HEK293T (cell line): ENCODE measurements at regions not wholly inside any gene's neighbourhood (a gene's known extent, or its start where the extent isn't known, plus 50 kb on each side); places are given as distances from the start of the nearest gene placed in this dataset.
"Not testable (repeated sequence)": the region's sequence is repeated elsewhere in the genome, so short reads cannot be mapped to it uniquely, and the experiment has no call there.

Source experiments
- CTCF ChIA-PET: fragments of 350-600 bp; formaldehyde crosslinking; extraction: SDS; loops from one replicate; lab custom pipeline; 2021; ENCODE audit warnings: antibody characterized with exemption, inconsistent platforms; lab: Yijun Ruan, JAX
- POLR2A ChIA-PET: fragments of 350-600 bp; formaldehyde crosslinking; extraction: SDS; loops from one replicate; lab custom pipeline; 2020; ENCODE audit warnings: antibody characterized with exemption, inconsistent platforms; lab: Yijun Ruan, JAX
- DNase-seq: peaks from one replicate; pipeline ENCODE4 v3.0.0; 2012; ENCODE audit warnings: mixed read lengths; ENCODE audit errors: extremely low spot score
- ARNT ChIP-seq: fragments of 450-650 bp; IDR thresholded peaks from 2 replicates; pipeline ENCODE4 v1.6.1; 2017; ENCODE audit warnings: mild to moderate bottlenecking
- BHLHE40 ChIP-seq: fragments of 450-650 bp; IDR thresholded peaks from 2 replicates; pipeline ENCODE4 v1.6.1; 2016; ENCODE audit warnings: mild to moderate bottlenecking, moderate library complexity, borderline replicate concordance
- CTBP1 ChIP-seq: fragments of 450-650 bp; IDR thresholded peaks from 2 replicates; pipeline ENCODE4 v1.6.1; 2016; ENCODE audit warnings: borderline replicate concordance
- ELF4 ChIP-seq: fragments of 450-650 bp; IDR thresholded peaks from 2 replicates; pipeline ENCODE4 v1.6.1; 2017; ENCODE audit warnings: antibody characterized with exemption
- FOXA1 ChIP-seq: fragments of 450-650 bp; IDR thresholded peaks from 2 replicates; pipeline ENCODE4 v1.6.1; 2016; ENCODE audit warnings: mild to moderate bottlenecking
- FOXK2 ChIP-seq: fragments of 450-650 bp; IDR thresholded peaks from 2 replicates; pipeline ENCODE4 v1.6.1; 2016; ENCODE audit warnings: mild to moderate bottlenecking
- FOXM1 ChIP-seq: fragments of 450-650 bp; IDR thresholded peaks from 2 replicates; pipeline ENCODE4 v1.6.1; 2017; ENCODE audit warnings: mild to moderate bottlenecking, borderline replicate concordance
- HDGF ChIP-seq: fragments of 450-650 bp; IDR thresholded peaks from 2 replicates; pipeline ENCODE4 v1.6.1; 2017; ENCODE audit warnings: antibody characterized with exemption, borderline replicate concordance
- L3MBTL2 ChIP-seq: fragments of 450-650 bp; conservative IDR thresholded peaks from 2 replicates; pipeline ENCODE4 v1.6.1; 2016; ENCODE audit warnings: mild to moderate bottlenecking
- LEF1 ChIP-seq: fragments of 450-650 bp; IDR thresholded peaks from 2 replicates; pipeline ENCODE4 v1.6.1; 2017; ENCODE audit warnings: mild to moderate bottlenecking, borderline replicate concordance
- NFRKB ChIP-seq: fragments of 450-650 bp; IDR thresholded peaks from 2 replicates; pipeline ENCODE4 v1.6.1; 2016; ENCODE audit warnings: mild to moderate bottlenecking, moderate library complexity
- PKNOX1 ChIP-seq: fragments of 450-650 bp; IDR thresholded peaks from 2 replicates; pipeline ENCODE4 v1.6.1; 2016
- SP1 ChIP-seq: fragments of 450-650 bp; IDR thresholded peaks from 2 replicates; pipeline ENCODE4 v1.6.1; 2017
- SUZ12 ChIP-seq: fragments of 450-650 bp; IDR thresholded peaks from 2 replicates; pipeline ENCODE4 v1.6.1; 2016; ENCODE audit warnings: mild to moderate bottlenecking
- TARDBP ChIP-seq: fragments of 450-650 bp; IDR thresholded peaks from 2 replicates; pipeline ENCODE4 v1.6.1; 2016
- ZNF384 ChIP-seq: fragments of 450-650 bp; IDR thresholded peaks from 2 replicates; pipeline ENCODE4 v1.6.1; 2016

DNA sequence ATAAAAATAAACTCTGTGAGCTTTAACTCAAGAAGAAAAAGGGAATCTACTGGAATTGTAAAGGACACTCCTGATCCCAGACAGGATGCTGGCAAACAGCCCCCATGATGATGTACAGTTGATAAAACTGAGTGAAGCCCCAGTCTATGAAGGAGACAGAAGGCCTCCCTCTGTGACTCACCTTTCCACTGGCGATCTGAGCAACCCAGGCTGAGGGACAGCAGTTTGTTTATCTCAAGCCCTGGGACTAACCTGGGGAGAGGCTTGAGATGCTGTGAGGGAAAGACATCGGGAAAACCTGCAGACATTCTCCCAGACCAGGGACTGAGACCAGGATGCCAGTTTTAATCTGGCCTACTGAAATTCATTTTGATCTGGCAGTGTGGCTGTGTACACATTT is 104.5 kb upstream of the CDH2 start:
- ChIA-PET POLR2A (no interaction called here), CTCF (no interaction called here)
- TF ChIP-seq ARNT (no peak), ELF4 (no peak), FOXK2 (no peak), SP1 (no peak), CTBP1 (no peak), TARDBP (no peak), SUZ12 (no peak), HDGF (no peak), FOXA1 (no peak), NFRKB (no peak)
- DNase-seq, result no peak

DNA sequence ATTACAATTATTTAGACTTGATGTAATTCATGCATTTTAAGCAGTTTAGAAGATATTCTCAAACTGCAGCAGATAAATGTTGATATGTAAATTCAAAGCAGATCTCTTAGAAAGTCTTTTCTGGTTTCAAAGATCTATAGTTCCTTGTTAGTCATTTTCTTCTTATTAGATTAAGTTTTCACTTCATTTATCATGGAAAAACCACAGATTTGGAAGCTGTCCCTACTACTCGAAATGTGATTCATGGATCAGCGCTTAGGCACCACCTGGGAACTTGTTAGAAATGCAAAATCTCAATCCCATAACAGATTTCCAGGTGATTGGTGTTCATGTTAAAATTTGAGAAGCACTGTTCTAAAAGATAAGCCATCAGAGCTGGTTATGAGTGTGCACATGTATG is 92.8 kb upstream of the CDH2 start:
- TF ChIP-seq ZNF384, result no peak
- ChIA-PET CTCF (no interaction called here), POLR2A (no interaction called here)
- no peak for DNase-seq

DNA sequence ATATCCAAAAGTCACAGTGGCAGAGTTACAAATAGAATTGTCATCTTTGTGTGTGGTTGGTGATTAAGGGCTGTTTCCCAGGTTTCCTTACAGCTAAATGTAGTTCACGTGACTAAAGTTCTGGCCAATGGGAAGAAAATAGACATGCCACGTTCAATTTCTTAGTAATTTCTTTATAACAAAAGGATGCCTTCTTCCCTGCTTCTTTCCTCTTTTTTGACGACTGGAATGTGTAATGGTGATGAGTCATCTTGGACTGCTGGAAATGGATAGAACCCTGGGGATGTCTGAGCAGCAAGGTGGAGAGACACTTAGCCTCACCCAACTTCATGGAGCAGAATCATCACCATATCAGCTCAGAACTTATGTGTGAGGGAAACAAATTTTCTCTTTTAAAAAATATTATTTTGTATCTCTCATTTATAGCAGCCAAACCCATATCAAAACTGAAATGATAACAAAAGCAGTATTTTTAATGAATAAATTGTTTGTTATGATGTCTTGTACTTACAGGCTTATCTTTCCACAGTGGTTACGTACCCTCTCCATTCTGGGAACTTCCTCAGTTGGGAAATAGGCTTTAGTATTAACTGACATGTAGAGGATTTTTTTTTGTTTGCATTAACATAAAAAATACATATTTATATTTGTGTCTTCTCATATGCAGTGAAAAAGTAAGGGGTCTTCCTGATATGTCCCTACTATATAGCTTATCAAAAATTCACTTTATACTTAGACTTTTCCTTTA is 91.1 kb upstream of the CDH2 start:
- TF ChIP-seq CTBP1, result no peak
- no peak for TF ChIP-seq TARDBP
- no peak for TF ChIP-seq BHLHE40
- TF ChIP-seq FOXM1, result no peak
- TF ChIP-seq HDGF, result no peak
- no peak for TF ChIP-seq SUZ12
- no peak for TF ChIP-seq NFRKB
- TF ChIP-seq SP1, result no peak
- ChIA-PET CTCF (no interaction called here), POLR2A (no interaction called here)
- DNase-seq, result no peak

DNA sequence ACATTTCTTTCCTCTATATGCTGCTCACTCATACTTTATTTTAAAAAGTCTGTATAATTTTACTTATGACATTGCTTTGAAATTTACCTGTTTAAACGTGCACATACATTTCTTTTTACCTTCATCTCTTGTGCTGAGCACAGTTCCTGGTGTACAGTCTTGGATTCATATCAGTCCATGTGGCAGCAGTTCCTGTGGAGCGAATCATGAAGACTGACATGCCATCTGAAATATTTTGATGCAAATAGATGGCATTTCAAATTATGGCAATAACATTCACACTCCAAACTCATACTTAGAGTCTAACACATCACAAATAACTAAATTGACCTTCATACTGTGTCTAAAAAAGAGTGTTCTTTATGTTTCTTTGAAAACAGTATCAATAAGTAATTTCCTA is 90.3 kb upstream of the CDH2 start:
- DNase-seq, result no peak
- CTCF ChIA-PET, result no interaction called here
- TF ChIP-seq FOXK2 (no peak), BHLHE40 (no peak), ARNT (no peak), PKNOX1 (no peak), LEF1 (no peak), SP1 (no peak), L3MBTL2 (no peak), ELF4 (no peak), NFRKB (no peak), FOXA1 (no peak)
- POLR2A ChIA-PET, result no interaction called here

DNA sequence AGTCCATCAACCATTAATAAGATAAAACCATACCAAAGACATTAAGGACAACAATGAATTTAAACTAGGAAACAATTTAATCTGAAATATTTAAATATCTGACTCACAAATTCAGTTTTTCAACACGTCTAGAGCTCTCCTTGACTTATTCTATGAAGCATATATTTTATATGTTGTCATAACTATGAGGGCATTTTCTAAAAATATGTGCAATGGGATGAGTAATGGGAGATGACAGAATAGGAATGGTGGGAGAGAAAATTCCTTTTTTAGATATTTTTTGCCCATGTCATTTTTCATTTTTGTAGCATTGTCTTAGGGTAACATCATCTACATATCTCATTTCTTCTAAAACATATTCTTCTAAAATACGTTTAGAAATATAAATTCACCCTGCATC is 79.2 kb upstream of the CDH2 start:
- ChIA-PET POLR2A (no interaction called here), CTCF (interaction anchor here (0.6 to 0.7 kb wide), 2 partner anchors 18 to 531 kb away, joined by 3 read pairs; no protein-coding TSS in a partner anchor)
- TF ChIP-seq FOXK2 (no peak), SUZ12 (no peak), CTBP1 (no peak), FOXM1 (no peak), BHLHE40 (no peak), TARDBP (no peak), ARNT (no peak), L3MBTL2 (no peak), NFRKB (no peak), ZNF384 (no peak), FOXA1 (no peak), ELF4 (no peak), LEF1 (no peak), PKNOX1 (no peak), HDGF (no peak), SP1 (no peak)
- no peak for DNase-seq

DNA sequence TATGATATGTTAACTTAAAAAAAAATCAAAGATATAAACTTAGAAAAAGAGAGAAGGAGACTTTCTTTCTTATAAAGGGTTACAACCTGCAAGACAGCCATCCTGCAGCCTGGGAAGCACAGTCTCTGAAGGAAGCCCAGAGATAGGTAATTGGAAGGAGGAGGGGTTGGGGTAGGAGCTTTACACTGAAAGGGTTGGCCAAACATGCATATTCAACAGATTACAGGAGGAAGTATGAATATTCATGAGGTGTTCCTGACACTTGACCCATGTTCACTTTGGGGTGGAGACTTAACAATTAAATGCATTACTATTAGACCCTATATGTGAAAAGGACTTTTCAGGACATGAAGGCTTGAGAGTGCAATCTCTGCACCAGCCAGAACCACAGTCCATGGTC is 71.7 kb upstream of the CDH2 start:
- peak; percentile 19 for DNase-seq
- ChIA-PET CTCF (no interaction called here), POLR2A (no interaction called here)
- no peak for TF ChIP-seq ARNT
- TF ChIP-seq CTBP1, result no peak
- no peak for TF ChIP-seq L3MBTL2
- no peak for TF ChIP-seq ELF4
- no peak for TF ChIP-seq NFRKB
- no peak for TF ChIP-seq SP1
- no peak for TF ChIP-seq ZNF384
- TF ChIP-seq FOXA1, result no peak
- TF ChIP-seq SUZ12, result no peak
- no peak for TF ChIP-seq FOXM1

DNA sequence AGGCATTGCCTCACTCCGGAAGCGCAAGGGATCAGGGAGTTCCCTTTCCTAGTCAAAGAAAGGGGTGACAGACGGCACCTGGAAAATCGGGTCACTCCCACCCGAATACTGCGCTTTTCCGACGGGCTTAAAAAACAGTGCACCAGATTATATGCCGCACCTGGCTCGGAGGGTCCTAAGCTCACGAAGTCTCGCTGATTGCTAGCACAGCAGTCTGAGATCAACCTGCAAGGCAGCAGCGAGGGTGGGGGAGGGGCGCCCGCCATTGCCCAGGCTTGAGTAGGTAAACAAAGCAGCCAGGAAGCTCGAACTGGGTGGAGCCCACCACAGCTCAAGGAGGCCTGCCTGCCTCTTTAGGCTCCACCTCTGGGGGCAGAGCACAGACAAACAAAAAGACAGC is 63.7 kb upstream of the CDH2 start:
- CTCF ChIA-PET, DNase-seq, POLR2A ChIA-PET: not testable (repeated sequence)
